HG03095 (cell line): ENCODE measurements at regions not wholly inside any gene's neighbourhood (a gene's known extent, or its start where the extent isn't known, plus 50 kb on each side); places are given as distances from the start of the nearest gene placed in this dataset.

Experiments
- ATAC-seq: cut with Tn5 transposase; IDR thresholded peaks from one replicate; pipeline ENCODE4 v1.9.1; 2021; ENCODE audit warnings: moderate library complexity; ENCODE audit not compliant: unreplicated experiment

GRCh38 chr11:45036010-45036409 is 85.3 kb upstream of the TP53I11 start:
- no peak for ATAC-seq

- no peak for ATAC-seq
Observed at GRCh38 chr11:45036733-45037132, 86.0 kb upstream of the TP53I11 start.

- ATAC-seq, result no peak
Observed at GRCh38 chr11:45037434-45038005, 86.8 kb upstream of the TP53I11 start.

- ATAC-seq, result no peak
Observed at GRCh38 chr11:45038923-45039322, 88.2 kb upstream of the TP53I11 start.

- ATAC-seq, result no peak
Observed at GRCh38 chr11:45041596-45041995, 90.9 kb upstream of the TP53I11 start.

- ATAC-seq, result no peak
Observed at GRCh38 chr11:45042560-45042959, 91.9 kb upstream of the TP53I11 start.

GRCh38 chr11:45043755-45044475 is 93.2 kb upstream of the TP53I11 start:
- no peak for ATAC-seq

GRCh38 chr11:45045683-45046471 is 95.2 kb upstream of the TP53I11 start:
- no peak for ATAC-seq

GRCh38 chr11:45048313-45048841 is 97.7 kb upstream of the TP53I11 start:
- ATAC-seq, result no peak

- ATAC-seq, result no peak
Observed at GRCh38 chr11:45048870-45049691, 97.4 kb upstream of the PRDM11 start.

GRCh38 chr11:45050111-45050510 is 96.3 kb upstream of the PRDM11 start:
- no peak for ATAC-seq

GRCh38 chr11:45051621-45052020 is 94.8 kb upstream of the PRDM11 start:
- no peak for ATAC-seq

- no peak for ATAC-seq
Observed at GRCh38 chr11:45052361-45052760, 94.1 kb upstream of the PRDM11 start.

- ATAC-seq, result no peak
Observed at GRCh38 chr11:45053736-45054446, 92.5 kb upstream of the PRDM11 start.

- no peak for ATAC-seq
Observed at GRCh38 chr11:45054956-45055355, 91.5 kb upstream of the PRDM11 start.

- no peak for ATAC-seq
Observed at GRCh38 chr11:45056529-45056928, 89.9 kb upstream of the PRDM11 start.

- no peak for ATAC-seq
Observed at GRCh38 chr11:45057938-45058646, 88.3 kb upstream of the PRDM11 start.

- ATAC-seq, result no peak
Observed at GRCh38 chr11:45058647-45058950, 87.8 kb upstream of the PRDM11 start.

- no peak for ATAC-seq
Observed at GRCh38 chr11:45060707-45061106, 85.7 kb upstream of the PRDM11 start.

GRCh38 chr11:45061641-45062040 is 84.8 kb upstream of the PRDM11 start:
- no peak for ATAC-seq
